Right lobe of liver (tissue), 4 donors: ENCODE measurements at regions not wholly inside any gene's neighbourhood (a gene's known extent, or its start where the extent isn't known, plus 50 kb on each side); places are given as distances from the start of the nearest gene placed in this dataset.

Source experiments
- CTCF ChIP-seq, 4 donors: fragments of 200-600 bp in 3 of 4; fragments of 450-650 bp in 1 of 4; IDR thresholded peaks; one replicate each; pipeline versions ENCODE4 v1.5.1 to v1.8.0; 2016 to 2022; ENCODE audit warnings: antibody characterized with exemption in 4 of 4, mild to moderate bottlenecking in 2 of 4
- POLR2A ChIP-seq: fragments of 450-650 bp; IDR thresholded peaks from one replicate; pipeline ENCODE4 v1.6.1; 2017; ENCODE audit warnings: antibody characterized with exemption, mild to moderate bottlenecking
- donor health status: DM: no; HTN: no; CAD: no.
- donor health status: DM: no; HTN: no; CAD: no.
- donor health status: DM: no; HTN: yes; CAD: no.

GRCh38 chr18:25935356-25935755, 155.1 kb downstream of the SS18 start:
- TF ChIP-seq CTCF (IDR thresholded peaks at IDR 0.05) (no peak), POLR2A (no peak)
